HuH-7 (cell line): ENCODE measurements at regions not wholly inside any gene's neighbourhood (a gene's known extent, or its start where the extent isn't known, plus 50 kb on each side); places are given as distances from the start of the nearest gene placed in this dataset.
"Not testable (repeated sequence)": the region's sequence is repeated elsewhere in the genome, so short reads cannot be mapped to it uniquely, and the experiment has no call there.

Experiments
- DNase-seq: peaks from one replicate; pipeline ENCODE4 v3.0.0; 2011; ENCODE audit warnings: low spot score

DNA sequence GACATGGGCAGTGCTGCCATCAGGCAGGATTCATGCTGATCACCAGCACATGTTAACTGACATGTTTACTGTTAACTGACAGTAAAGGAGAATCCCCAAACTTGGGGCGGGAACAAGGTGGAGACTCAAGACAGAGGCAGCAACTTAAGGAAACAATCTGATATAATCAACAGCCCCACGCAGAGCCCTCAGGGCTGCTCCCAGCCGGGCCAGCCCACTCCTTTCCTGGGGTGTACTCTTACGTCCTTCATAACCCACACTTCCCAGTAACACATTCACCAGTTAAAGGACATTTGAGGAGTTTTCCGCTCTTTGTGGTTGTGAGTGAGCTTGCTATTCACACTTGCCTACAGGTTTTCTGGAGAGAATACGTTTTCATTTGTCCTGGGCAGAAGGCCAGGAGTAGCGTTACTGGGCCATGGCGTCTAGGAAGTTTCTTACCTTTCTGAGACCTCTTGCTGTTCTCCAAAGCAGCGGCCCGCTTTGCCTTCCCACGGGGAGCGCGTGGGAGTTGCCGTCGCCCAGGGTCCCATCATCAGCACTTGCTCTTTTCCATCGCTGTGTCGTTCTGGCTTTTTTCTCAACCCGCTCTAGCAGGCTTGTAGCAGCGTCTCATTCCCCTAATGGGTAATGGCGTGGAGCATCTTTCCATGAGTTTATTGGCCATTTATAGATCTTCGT lies 56.4 kb downstream of the FOXF2 start:
- DNase-seq, result no peak

DNA sequence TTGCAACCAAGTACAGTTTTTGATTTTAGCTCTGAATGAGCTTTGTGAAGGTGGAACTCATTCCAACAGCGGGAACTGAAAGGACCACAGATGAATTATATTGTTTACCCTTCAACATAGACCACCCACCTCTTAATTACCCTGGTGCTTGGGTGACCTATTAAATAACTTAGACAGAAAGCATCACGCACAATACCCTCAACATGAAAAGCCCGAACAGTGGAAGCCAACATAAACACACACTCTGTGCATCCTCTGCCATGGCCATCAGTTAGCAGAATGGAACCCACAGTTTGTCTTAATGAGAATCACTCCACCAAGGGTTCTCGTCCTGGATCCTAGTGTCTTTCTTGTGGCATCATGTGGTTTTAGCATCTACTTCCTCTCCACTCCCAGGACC lies 60.5 kb downstream of the FOXF2 start:
- DNase-seq, result no peak

DNA sequence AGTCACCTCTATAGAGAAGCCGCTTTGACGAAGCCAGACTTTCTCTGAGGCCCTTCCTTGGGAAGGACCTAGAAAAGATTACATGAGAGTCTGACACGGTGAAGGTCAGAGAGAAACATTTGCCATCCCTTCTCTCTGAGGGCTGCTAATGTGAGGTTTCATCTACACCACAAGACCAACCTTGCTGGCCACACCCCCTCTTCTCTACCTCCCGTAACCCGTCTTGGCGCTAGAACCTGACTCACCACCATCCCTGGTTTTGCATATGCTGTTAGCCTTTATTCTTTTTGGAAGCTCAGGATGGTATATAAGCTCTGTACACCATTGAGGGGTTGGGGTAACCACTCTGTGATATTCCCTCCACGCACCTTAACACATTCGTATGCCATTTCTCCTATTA lies 63.6 kb downstream of the FOXF2 start:
- no peak for DNase-seq

DNA sequence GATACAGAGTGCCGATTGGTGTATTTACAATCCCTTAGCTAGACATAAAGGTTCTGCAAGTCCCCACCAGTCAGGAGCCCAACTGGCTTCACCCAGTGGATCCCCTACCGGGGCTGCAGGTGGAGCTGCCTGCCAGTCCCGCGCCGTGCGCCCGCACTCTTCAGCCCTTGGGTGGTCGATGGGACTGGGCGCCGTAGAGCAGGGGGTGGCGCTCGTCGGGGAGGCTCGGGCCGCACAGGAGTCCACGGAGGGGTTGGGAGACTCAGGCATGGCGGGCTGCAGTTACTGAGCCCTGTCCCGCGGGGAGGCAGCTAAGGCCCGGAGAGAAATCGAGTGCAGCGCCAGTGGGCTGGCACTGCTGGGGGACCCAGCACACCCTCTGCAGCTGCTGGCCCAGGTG lies 67.4 kb downstream of the FOXF2 start:
- DNase-seq, result not testable (repeated sequence)

DNA sequence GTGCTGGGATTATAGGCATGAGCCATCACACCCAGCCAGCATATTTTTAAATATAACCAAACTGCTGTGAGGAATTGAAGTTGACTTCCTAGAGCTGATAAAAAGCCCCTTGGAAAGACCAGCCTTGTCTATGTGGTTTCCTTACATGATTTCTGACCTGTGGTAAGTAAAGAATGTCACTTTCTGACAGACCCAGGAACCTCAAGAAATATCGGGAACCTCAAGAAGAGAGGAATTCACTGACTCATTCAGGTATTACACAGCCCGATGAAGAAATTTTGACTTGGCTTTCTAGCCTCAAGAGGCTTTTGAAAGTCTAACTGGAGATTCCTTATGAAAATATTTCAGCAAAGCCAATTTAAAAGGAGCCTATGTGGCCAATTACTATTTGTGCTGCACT lies 71.8 kb downstream of the FOXF2 start:
- DNase-seq, result no peak

DNA sequence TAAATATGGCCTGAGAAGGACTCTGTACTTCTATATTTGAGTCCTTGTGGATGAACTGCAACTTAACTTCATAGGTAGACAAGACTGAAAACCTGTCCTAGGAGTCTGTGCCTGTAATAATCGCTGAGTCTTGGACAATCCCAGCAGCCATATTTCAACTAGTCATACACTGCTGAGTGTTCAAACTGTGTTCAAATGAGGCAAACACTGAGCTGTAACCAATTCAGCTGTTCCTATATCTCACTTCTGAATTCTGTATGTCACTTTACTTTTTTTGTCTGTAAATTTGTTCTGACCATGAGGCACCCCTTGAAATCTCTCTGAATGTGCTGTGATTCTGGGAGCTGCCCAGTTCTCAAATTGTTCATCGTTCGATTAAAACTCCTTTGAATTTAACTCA lies 72.4 kb downstream of the FOXF2 start:
- no peak for DNase-seq

DNA sequence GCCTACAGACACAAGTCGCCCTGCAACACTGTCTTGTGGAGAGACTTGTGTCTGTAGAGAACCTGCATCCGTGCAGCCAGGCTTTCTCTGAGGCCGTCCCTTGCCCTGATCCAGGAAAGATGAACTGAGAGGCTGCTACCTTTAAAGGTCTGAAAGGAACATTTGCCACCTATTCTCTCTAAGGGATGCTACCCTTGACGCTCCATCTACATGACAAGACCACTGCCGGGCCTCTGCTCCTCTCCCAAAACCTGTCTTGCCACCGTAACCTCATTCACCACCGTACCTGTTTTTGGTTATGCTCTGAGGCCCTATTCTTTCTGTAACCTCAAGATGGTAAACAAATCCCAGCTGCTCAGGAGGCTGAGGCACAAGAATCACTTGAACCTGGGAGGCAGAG lies 73.9 kb downstream of the FOXF2 start:
- DNase-seq, result no peak

DNA sequence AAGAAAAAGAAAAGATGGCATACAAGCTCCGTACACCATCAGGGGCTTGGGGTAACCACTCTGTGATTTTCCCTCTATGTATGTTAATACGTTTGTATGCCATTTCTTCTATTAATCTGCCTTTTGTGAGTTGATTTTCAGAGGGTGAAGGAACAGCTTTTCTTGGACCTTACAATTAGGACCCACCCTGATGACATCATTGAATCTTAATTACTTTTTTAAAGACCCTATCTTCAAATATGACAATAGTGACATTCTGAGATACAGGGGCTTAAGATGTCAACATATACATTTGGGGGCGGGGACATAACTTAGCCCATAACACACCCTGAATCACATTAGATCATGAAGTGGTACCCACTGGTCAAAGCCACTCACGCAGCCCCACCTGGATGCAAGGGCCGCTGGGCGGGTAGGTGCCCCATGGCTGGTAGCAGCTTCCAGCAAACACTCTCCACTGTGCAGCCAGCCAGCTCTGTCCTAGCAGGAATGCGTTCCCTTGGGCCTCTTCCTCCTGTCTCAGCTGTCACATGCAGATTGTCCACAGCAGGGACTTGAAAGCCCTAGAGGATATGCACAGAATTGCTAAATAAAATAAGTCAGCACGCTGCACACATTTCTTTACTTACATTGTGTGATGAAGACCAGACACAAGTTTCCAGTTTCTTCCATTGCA lies 74.5 kb downstream of the FOXF2 start:
- DNase-seq, result no peak

DNA sequence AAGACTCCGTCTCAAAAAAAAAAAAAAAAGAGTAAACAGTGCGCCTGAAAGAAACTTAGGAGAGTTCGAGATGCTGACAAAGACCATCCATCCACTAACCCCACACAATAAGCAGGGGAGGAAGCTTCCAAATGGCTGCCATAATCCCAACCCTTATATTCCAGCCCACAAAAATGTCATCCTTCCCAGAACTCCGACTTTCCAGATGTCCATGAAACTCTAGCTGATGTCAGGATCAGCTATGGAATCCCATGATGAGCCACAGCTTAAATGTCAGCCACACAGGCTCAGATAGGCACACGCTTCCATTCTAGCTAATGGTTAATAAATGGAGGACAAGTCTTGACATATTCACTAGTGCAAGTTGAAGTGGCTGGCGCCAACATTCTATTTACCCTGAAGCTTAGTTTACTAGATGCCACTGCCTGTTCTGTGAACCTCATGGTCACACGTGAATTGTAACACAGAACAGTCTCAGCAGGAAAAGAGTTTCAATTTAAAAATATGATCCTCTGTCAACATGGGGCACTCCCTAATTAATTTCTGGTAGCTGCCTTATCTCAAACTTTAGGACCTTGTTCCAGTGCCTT lies 75.5 kb downstream of the FOXF2 start:
- no peak for DNase-seq

DNA sequence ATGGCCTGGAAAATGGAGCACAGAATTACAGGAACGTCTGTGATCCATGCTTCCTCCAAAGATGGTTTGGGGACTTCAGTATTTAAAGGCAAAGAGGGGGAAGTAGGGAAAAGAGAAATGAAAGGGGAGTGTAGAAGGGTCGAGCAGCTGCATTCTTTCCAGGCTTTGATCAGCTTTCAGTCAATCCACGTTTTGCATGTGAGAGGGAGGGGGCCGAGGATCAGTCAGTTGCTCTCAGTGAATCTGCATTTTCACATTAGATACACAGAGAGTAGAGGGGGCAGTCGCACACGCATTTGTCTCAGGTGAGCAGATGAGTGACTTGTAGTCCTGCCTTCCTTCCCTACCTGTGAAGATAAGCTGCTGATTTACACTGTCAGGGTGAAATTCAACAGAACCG lies 78.8 kb downstream of the FOXF2 start:
- no peak for DNase-seq

DNA sequence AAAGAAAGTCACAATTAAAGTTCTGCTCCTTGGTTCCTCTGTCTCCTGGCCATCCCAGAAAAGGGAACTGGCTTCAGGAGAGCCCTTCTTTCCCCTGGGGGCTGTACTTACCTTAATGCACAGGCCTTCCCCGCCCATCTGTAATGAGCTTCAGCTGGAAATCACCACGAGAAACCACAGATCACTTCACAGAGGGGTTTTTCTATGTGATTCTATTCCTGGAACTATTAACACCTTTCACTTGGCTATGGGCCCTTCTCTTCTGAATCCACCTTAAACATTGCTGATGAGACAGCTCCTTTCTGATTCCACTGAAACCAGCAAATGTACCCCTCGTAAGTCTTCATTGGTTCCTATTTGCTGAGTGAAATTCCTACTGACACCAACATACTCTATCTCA lies 80.7 kb downstream of the FOXF2 start:
- no peak for DNase-seq

DNA sequence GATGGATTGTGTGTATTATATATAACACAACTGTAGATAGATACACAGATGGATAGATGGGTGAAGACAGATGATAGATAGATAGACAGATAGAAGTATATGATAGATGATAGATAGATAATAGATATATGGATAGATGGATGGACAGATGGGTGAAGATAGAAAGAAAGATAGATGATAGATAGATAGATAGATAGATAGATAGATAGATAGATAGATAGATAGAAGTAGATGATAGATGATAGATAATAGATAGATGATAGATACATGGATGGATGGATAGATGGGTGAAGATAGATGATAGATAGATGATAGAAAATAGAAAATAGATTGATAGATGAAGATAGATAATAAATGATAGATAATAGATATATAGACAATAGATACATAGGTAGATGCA lies 83.3 kb downstream of the FOXF2 start:
- DNase-seq, result no peak

DNA sequence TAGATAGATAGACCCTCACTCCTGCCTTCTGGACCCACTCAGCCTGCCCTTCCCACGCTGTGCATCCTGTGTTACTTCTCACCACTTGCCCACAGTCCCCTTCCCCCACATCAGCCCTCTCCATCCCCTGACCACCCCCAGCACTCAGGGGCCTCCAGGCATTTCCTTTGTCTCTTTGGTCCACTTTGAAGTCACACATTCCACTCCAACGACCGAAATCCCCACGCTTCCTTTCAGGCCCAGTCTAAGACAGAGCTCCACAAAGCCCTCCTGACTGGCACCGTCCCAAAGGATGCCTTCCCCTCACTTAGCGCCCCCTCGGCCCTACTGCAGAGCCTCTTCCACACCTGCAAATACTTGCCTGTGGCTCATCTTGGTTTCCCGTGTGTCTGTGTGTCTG lies 83.8 kb downstream of the FOXF2 start:
- DNase-seq, result no peak

DNA sequence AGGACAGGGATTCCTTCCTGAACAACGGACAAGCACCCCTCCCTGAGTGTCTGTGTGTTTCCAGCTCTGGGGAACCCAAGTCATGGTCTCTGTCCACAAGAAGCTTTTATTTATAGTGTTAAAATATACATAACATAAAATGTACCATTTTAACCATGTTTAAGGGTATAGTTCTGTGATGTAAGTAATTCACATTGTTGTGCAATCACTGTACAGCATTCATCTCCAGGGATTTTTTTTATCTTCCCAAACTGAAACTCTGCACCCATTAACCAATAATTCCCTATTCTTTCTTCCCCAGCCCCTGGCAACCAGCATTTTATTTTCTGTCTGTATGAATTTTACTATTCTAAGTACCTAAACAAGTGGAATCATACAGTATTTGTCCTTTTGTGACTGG lies 84.2 kb downstream of the FOXF2 start:
- DNase-seq, result no peak

DNA sequence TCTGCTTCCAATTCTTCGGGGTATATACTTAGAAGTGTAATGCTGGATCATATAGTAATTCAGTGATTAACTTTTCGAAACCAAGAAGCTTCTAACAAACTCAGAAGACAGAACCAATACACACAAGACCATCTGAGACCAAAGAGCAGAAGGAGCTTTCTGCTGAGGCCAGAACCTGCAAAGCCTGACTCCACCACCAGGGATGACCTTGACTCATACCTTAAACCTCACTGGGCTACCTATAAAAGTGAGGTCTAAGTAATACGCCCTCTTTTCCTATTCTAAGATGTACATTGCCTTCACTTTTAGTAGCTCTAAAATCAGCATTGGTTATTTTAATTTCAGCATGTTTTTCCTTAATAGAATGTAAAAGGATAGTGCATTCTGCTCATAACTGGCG lies 84.8 kb downstream of the FOXF2 start:
- no peak for DNase-seq

DNA sequence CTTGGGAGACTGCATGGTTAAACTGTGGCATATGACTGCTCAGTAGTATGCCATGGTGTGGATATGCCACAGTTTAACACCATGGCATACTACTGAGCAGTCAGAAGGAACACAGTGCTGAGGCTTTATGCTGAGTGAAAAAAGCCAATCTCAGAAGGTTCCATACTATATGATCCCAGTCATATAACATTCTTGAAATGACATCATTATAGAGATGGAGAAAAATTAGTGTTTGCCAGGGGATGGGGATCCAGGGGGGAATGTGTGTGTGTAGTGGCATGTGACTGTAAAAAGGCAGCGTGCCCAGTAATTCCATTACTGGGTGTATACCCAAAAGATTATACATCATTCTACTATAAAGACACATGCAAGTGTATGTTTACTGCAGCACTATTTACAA lies 85.8 kb downstream of the FOXF2 start:
- DNase-seq, result no peak

DNA sequence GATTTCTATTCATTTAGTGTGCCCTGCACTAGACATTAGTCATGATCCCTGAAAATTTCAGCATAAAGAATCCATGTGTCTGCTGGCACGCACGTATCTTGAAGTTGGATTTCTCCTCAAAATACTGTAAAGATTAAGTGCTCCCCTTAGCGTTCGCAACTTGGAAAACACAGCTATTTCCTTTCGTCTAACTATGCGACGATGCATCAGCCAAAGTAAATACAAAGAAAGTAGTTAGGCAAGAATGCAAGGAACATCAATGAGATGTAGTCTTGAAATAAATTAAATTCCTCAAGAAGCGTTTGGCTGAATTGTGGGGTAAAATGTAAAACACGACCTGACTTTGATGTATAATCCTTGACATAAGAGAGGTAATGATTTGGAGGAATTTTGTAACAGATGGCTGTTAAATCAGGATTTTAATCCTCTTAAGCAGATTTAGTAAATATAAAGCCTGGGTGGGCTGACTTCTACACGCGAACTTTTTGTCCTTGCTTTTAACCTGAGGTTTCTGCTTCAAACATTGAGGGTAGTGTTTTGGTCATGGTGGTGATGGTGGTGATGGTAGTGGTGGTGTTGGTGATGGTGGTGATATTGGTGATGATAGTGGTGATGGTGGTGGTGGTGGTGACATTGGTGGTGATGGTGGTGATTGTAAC lies 88.2 kb downstream of the FOXF2 start:
- DNase-seq, result no peak

DNA sequence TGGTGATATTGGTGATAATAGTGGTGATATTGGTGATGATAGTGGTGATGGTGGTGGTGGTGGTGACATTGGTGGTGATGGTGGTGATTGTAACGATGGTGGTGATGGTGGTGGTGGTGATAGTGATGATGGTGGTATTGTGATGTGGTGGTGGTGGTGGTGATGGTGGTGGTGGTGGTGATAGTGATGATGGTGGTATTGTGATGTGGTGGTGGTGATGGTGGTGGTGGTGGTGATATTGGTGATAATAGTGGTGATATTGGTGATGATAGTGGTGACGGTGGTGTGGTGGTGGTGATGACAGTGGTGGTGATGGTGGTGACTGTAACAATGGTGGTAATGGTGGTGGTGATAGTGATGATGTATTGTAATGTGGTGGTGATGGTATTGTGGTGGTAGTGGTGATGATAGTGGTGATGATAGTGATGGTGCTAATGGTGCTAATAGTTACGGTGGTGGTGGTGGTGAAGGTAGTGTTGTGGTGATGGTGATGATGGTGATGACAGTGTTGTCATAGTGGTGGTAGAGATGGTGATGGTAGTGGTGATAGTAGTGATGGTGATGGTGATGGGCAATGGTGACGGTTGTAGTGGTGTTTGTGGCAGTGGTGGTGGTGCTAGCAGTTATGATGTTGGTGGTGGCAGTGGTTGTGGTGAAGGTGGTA lies 88.9 kb downstream of the FOXF2 start:
- not testable (repeated sequence) for DNase-seq

DNA sequence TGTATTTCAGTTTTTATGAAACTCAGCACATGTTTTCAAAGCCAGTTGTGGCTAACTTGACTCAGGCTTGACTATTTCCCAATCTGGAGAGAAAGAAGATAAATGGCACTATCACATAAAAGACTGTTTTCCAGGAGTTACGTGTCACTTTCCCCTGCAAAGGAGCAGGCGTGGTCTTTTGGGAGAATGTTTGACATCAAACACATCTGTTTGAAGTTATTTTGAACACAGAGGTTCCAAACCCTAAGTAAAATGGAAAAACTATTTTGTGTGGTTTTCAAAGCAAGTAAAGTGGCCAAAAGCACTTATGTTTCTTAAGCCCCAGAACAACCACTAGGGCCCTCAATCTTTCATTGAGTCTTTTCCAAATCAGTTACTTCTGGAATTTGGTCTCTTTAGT lies 89.7 kb downstream of the FOXF2 start:
- no peak for DNase-seq

DNA sequence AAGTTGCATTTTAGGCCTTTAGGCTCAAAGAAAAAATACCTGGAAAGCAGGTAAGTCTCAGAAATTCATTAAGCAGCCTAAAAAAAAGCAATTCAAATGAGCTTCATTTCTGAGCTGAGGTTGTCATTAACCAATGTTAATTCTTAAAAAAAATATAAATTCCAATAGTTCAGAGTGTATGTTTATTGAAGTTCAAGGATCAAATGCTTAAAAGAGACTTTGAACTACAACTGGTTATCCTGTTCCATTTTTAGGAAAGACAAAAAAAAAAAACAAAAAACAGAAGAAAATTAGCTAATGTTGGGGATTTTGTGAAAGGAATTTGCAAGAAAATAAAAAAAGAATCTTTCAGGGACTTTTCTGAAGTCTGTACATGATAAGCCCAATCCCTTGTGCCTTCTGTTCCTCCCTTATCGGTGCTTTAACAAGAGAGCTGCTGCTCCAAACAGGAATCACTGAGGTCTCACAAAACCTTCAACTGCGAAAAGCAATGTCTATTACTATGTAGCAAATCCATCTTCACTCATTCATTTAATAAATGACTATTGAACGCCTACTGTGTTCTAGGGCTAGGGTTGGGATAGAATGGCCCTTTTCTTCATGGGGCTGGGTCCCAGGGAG lies 90.3 kb downstream of the FOXF2 start:
- no peak for DNase-seq

DNA sequence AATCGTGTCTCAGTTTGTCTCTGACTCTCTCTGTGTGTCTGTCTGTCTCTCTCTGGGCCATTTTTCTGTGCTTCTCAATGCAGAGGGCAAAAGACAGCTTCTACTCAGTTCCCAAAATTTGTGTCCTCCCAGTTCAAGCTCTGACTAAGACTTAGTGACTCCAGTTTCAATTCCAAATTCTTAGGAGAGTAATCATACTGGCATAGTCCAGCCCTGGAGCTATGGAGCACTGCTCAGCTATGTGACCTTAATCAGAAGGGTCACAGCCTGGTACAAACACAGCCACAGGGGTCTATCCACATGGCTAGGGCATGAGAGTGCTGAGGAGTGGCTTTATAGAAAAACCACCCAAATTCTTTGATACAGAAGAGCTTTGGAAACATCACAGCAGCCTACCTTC lies 91.9 kb downstream of the FOXF2 start:
- DNase-seq, result no peak
